K562 (cell line): ENCODE measurements at regions not wholly inside any gene's neighbourhood (a gene's known extent, or its start where the extent isn't known, plus 50 kb on each side); places are given as distances from the start of the nearest gene placed in this dataset.

Experiments
- TCF7L2 ChIP-seq: fragments of 150-350 bp; IDR thresholded peaks from 2 replicates; pipeline ENCODE4 v1.6.1; 2016; ENCODE audit warnings: low read depth, mild to moderate bottlenecking, low read length, moderate library complexity
- TF ChIP-seq, protein P1 (sequence below): fragments of 200-600 bp; sonication (generic); IDR thresholded peaks from one replicate; pipeline ENCODE4 v1.6.1; 2012; ENCODE audit warnings: mild to moderate bottlenecking, low read depth, low read length, inconsistent platforms

DNA sequence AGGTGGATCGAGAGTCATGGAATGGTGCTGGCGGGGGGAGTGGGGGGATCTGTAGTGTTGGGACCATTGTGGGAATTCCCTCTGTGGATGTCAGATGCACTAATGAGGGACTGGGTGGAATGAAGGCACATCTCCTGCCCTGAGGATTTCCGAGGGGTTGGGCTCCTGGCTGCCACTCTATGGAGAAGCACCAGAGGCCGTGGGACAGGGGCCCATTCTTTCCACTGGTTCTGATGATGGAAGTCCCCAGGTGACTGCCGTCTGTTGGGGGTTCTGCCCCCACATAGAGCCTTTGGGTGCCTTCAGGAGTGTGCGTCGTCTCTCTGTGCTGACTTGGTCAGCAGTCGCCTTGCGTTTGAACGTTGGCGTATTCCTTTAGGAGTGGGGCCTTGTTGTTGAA is 202.9 kb downstream of the GLRX3 start (continued):
- TF ChIP-seq, protein P1, sequence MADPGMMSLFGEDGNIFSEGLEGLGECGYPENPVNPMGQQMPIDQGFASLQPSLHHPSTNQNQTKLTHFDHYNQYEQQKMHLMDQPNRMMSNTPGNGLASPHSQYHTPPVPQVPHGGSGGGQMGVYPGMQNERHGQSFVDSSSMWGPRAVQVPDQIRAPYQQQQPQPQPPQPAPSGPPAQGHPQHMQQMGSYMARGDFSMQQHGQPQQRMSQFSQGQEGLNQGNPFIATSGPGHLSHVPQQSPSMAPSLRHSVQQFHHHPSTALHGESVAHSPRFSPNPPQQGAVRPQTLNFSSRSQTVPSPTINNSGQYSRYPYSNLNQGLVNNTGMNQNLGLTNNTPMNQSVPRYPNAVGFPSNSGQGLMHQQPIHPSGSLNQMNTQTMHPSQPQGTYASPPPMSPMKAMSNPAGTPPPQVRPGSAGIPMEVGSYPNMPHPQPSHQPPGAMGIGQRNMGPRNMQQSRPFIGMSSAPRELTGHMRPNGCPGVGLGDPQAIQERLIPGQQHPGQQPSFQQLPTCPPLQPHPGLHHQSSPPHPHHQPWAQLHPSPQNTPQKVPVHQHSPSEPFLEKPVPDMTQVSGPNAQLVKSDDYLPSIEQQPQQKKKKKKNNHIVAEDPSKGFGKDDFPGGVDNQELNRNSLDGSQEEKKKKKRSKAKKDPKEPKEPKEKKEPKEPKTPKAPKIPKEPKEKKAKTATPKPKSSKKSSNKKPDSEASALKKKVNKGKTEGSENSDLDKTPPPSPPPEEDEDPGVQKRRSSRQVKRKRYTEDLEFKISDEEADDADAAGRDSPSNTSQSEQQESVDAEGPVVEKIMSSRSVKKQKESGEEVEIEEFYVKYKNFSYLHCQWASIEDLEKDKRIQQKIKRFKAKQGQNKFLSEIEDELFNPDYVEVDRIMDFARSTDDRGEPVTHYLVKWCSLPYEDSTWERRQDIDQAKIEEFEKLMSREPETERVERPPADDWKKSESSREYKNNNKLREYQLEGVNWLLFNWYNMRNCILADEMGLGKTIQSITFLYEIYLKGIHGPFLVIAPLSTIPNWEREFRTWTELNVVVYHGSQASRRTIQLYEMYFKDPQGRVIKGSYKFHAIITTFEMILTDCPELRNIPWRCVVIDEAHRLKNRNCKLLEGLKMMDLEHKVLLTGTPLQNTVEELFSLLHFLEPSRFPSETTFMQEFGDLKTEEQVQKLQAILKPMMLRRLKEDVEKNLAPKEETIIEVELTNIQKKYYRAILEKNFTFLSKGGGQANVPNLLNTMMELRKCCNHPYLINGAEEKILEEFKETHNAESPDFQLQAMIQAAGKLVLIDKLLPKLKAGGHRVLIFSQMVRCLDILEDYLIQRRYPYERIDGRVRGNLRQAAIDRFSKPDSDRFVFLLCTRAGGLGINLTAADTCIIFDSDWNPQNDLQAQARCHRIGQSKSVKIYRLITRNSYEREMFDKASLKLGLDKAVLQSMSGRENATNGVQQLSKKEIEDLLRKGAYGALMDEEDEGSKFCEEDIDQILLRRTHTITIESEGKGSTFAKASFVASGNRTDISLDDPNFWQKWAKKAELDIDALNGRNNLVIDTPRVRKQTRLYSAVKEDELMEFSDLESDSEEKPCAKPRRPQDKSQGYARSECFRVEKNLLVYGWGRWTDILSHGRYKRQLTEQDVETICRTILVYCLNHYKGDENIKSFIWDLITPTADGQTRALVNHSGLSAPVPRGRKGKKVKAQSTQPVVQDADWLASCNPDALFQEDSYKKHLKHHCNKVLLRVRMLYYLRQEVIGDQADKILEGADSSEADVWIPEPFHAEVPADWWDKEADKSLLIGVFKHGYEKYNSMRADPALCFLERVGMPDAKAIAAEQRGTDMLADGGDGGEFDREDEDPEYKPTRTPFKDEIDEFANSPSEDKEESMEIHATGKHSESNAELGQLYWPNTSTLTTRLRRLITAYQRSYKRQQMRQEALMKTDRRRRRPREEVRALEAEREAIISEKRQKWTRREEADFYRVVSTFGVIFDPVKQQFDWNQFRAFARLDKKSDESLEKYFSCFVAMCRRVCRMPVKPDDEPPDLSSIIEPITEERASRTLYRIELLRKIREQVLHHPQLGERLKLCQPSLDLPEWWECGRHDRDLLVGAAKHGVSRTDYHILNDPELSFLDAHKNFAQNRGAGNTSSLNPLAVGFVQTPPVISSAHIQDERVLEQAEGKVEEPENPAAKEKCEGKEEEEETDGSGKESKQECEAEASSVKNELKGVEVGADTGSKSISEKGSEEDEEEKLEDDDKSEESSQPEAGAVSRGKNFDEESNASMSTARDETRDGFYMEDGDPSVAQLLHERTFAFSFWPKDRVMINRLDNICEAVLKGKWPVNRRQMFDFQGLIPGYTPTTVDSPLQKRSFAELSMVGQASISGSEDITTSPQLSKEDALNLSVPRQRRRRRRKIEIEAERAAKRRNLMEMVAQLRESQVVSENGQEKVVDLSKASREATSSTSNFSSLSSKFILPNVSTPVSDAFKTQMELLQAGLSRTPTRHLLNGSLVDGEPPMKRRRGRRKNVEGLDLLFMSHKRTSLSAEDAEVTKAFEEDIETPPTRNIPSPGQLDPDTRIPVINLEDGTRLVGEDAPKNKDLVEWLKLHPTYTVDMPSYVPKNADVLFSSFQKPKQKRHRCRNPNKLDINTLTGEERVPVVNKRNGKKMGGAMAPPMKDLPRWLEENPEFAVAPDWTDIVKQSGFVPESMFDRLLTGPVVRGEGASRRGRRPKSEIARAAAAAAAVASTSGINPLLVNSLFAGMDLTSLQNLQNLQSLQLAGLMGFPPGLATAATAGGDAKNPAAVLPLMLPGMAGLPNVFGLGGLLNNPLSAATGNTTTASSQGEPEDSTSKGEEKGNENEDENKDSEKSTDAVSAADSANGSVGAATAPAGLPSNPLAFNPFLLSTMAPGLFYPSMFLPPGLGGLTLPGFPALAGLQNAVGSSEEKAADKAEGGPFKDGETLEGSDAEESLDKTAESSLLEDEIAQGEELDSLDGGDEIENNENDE, result no peak
- TF ChIP-seq TCF7L2, result no peak
- TF ChIP-seq, all 486 proteins: peak for 0
